ENCODE measurements at regions not wholly inside any gene's neighbourhood (a gene's known extent, or its start where the extent isn't known, plus 50 kb on each side); places are given as distances from the start of the nearest gene placed in this dataset.

GRCh38 chr3:76900596-76900995 lies 139.3 kb upstream of the ROBO2 start:
- intact Hi-C loops (cut with DNase I) = no loop called here
- no peak for DNase-seq
- Histone ChIP-seq H3K4me1 (no peaks in the 10 kb centered on the region), H3K36me3 (no peaks in the 10 kb centered on the region), H3K27ac (no peak overlapping the region), H3K9me3 (no peaks in the 10 kb centered on the region), H3K4me3 (no peak overlapping the region), H3K27me3 (no peaks in the 10 kb centered on the region), H3K9ac (ENCODE audit: low read depth in 2 of 2, low read length in 2 of 2) (no peak overlapping the region)
- TF ChIP-seq, protein P1, sequence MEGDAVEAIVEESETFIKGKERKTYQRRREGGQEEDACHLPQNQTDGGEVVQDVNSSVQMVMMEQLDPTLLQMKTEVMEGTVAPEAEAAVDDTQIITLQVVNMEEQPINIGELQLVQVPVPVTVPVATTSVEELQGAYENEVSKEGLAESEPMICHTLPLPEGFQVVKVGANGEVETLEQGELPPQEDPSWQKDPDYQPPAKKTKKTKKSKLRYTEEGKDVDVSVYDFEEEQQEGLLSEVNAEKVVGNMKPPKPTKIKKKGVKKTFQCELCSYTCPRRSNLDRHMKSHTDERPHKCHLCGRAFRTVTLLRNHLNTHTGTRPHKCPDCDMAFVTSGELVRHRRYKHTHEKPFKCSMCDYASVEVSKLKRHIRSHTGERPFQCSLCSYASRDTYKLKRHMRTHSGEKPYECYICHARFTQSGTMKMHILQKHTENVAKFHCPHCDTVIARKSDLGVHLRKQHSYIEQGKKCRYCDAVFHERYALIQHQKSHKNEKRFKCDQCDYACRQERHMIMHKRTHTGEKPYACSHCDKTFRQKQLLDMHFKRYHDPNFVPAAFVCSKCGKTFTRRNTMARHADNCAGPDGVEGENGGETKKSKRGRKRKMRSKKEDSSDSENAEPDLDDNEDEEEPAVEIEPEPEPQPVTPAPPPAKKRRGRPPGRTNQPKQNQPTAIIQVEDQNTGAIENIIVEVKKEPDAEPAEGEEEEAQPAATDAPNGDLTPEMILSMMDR (IDR thresholded peaks at IDR 0.05) = no peak

DNA sequence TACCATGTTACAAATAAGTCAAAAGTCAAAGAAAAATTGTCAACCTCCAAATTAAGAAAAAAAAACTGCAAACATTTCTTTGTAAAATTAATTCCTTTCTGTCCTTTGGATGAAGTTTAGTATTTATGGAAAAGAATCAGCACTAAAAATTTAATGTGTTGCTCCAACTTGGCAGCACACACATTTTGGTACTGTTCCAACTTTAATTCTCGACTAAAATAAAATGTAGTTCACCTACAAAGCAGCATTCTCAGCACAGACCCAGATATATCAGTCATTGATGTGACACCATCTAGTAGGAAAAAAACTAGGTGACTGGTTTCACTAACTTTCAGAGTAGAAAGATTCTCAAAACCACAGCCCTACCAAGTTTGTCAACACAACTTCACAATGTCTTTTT lies 131.7 kb upstream of the ROBO2 start:
- Histone ChIP-seq H3K36me3 (no peaks in the 10 kb centered on the region), H3K4me1 (no peaks in the 10 kb centered on the region), H3K4me3 (no peak overlapping the region), H3K9me3 (no peaks in the 10 kb centered on the region), H3K27ac (no peak overlapping the region), H3K9ac (ENCODE audit: low read depth in 2 of 2, low read length in 2 of 2) (no peak overlapping the region), H3K27me3 (no peaks in the 10 kb centered on the region)
- TF ChIP-seq, protein P1 (IDR thresholded peaks at IDR 0.05) = no peak
- DNase-seq = no peak
- intact Hi-C loops (cut with DNase I) = no loop called here

DNA sequence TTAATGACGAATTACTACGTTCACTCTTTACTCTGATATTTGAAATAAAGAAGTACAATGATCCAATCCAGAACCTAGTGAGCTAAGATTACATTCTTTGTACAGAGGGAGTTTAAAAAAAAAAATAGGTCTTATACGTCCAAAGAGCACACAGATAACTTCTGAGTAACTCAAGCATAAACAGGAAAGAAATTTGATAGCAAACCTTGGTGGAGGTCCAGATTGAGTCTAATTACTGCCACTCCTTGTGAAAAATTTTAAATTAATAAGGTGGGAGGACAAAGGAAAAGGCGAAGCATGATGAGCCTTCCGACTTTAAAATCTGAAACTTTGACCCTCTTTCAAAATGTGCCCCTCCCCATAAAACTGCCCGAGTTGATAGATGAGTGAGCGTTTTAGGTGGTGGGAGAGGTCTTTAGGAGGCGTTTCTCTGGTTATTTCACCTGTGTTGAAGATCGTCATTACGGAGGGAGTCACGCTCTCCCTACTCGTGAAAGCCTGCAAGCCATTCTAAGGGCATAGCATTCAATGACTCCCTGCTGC lies 127.0 kb upstream of the ROBO2 start:
- intact Hi-C loops (cut with DNase I) = no loop called here
- Histone ChIP-seq H3K36me3 (no peaks in the 10 kb centered on the region), H3K9ac (ENCODE audit: low read depth in 2 of 2, low read length in 2 of 2) (no peak overlapping the region), H3K27ac (no peak overlapping the region), H3K4me3 (no peak overlapping the region), H3K4me1 (no peaks in the 10 kb centered on the region), H3K9me3 (no peaks in the 10 kb centered on the region), H3K27me3 (no peaks in the 10 kb centered on the region)
- TF ChIP-seq, protein P1 (IDR thresholded peaks at IDR 0.05) = no peak
- DNase-seq = no peak

- no peaks in the 10 kb centered on the region for H3K36me3 ChIP-seq
These were observed 122.5 kb upstream of the ROBO2 start for GRCh38 chr3:76917436-76917835.

DNA sequence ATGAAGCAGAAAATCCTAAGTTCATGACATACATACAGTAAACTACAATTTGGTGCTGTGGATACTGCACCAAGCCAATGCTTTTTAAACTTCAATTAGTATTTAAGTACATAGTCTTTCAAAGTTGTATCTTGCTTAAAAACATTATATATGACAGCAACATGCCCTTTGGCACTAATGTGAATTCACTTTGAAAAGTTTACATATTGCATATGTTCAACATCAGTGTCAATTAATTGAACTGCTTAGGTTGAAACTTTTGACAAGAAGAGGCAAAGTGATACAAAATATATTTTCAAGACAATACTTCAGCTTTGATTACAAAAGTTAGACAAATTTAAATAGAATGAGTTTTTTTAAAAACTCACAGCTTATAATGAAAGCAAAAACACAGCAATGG lies 119.4 kb upstream of the ROBO2 start:
- TF ChIP-seq, protein P1 (IDR thresholded peaks at IDR 0.05) = no peak
- Histone ChIP-seq H3K9ac (ENCODE audit: low read depth in 2 of 2, low read length in 2 of 2) (no peak overlapping the region), H3K4me3 (no peak overlapping the region), H3K9me3 (no peaks in the 10 kb centered on the region), H3K27ac (no peak overlapping the region), H3K4me1 (no peaks in the 10 kb centered on the region), H3K27me3 (no peaks in the 10 kb centered on the region), H3K36me3 (no peaks in the 10 kb centered on the region)
- intact Hi-C loops (cut with DNase I) = no loop called here
- no peak for DNase-seq

More at GRCh38 chr3:76917436-76917835, 122.5 kb upstream of the ROBO2 start:
- H3K9me3 ChIP-seq = no peaks in the 10 kb centered on the region
- TF ChIP-seq, protein P1 (IDR thresholded peaks at IDR 0.05) = no peak
- H3K4me3 ChIP-seq = no peak overlapping the region
- intact Hi-C loops (cut with DNase I) = no loop called here
- DNase-seq = no peak
- H3K4me1 ChIP-seq = no peaks in the 10 kb centered on the region
- no peak overlapping the region for H3K27ac ChIP-seq
- H3K9ac ChIP-seq (ENCODE audit: low read depth in 2 of 2, low read length in 2 of 2) = no peak overlapping the region
- H3K27me3 ChIP-seq = no peaks in the 10 kb centered on the region

Measured in colonic mucosa (tissue), 4 donors.